NB4 (cell line): ENCODE measurements at regions not wholly inside any gene's neighbourhood (a gene's known extent, or its start where the extent isn't known, plus 50 kb on each side); places are given as distances from the start of the nearest gene placed in this dataset.

Experiments
- DNase-seq: peaks from one replicate; pipeline ENCODE4 v3.0.0; 2010; ENCODE audit warnings: low read depth
- H3K4me3 ChIP-seq: one replicate; pipeline ENCODE4 v1.5.1; 2011; ENCODE audit warnings: mild to moderate bottlenecking, low read depth, low read length, moderate library complexity
- CTCF ChIP-seq: IDR thresholded peaks from one replicate; pipeline ENCODE4 v1.5.1; 2012; ENCODE audit warnings: low read depth, low read length
- MAX ChIP-seq: IDR thresholded peaks from 2 replicates; pipeline ENCODE4 v1.6.1; 2011; ENCODE audit warnings: low read depth, low read length
- MYC ChIP-seq: IDR thresholded peaks from 2 replicates; pipeline ENCODE4 v1.6.1; 2011; ENCODE audit warnings: low read depth, low read length
- POLR2A ChIP-seq: IDR thresholded peaks from 2 replicates; pipeline ENCODE4 v1.6.1; 2011; ENCODE audit warnings: mild to moderate bottlenecking; ENCODE audit not compliant: insufficient read length; ENCODE audit errors: extremely low read depth

GRCh38 chr3:139827833-139828232 lies 107.2 kb upstream of the CLSTN2 start:
- no peak for TF ChIP-seq MYC
- no peak for TF ChIP-seq POLR2A
- TF ChIP-seq MAX: no peak
- no peak for TF ChIP-seq CTCF
- no peak for DNase-seq
- no peak overlapping the region for H3K4me3 ChIP-seq

GRCh38 chr3:139824864-139825263 lies 110.1 kb upstream of the CLSTN2 start:
- no peak for DNase-seq
- TF ChIP-seq MYC (no peak), POLR2A (no peak), CTCF (no peak), MAX (no peak)
- no peak overlapping the region for H3K4me3 ChIP-seq

- TF ChIP-seq CTCF: no peak
- TF ChIP-seq MYC: no peak
- TF ChIP-seq POLR2A: no peak
- TF ChIP-seq MAX: no peak
- H3K4me3 ChIP-seq: no peak overlapping the region
- DNase-seq: no peak
These were observed 120.3 kb upstream of the CLSTN2 start for GRCh38 chr3:139814646-139815045.

- TF ChIP-seq POLR2A: no peak
- no peak for TF ChIP-seq MAX
- DNase-seq: no peak
- no peak overlapping the region for H3K4me3 ChIP-seq
These were observed 123.7 kb upstream of the CLSTN2 start for GRCh38 chr3:139811331-139811730.

- no peak for DNase-seq
- no peak overlapping the region for H3K4me3 ChIP-seq
- TF ChIP-seq POLR2A (no peak), MAX (no peak), MYC (no peak), CTCF (no peak)
These were observed 126.8 kb upstream of the CLSTN2 start for GRCh38 chr3:139808201-139808600.

- no peak overlapping the region for H3K4me3 ChIP-seq
- TF ChIP-seq POLR2A (no peak), MAX (no peak), MYC (no peak), CTCF (no peak)
- no peak for DNase-seq
These were observed 125.5 kb upstream of the NMNAT3 start for GRCh38 chr3:139803294-139803693.
